GM19239 (cell line): ENCODE measurements at regions not wholly inside any gene's neighbourhood (a gene's known extent, or its start where the extent isn't known, plus 50 kb on each side); places are given as distances from the start of the nearest gene placed in this dataset.

Source experiments
- DNase-seq: peaks from one replicate; pipeline ENCODE4 v3.0.0; 2011; ENCODE audit warnings: low spot score; ENCODE audit not compliant: insufficient read length
- FAIRE-seq: peaks from 2 replicates; lab custom pipeline; 2011; peaks lifted over from hg19 to GRCh38; lab: Jason Lieb, UNC

DNA sequence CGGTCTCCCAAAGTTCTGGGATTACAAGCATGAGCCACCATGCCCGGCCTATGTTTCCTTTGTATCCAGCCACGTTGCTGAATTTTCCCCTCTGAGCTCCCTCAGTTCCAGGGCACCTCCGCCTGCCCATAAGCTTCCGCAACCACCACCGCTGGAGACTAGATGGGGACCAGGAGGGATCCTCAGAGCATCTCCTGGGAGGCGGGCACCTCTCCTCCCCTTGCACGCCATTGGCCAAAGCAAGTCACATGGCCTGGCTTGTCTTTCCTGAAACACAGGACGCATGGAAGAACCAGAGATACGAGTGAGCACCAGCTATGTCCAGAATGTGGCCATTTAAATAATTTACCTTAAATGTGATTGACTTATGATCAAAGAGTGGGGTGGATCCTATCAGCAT is 388.3 kb downstream of the BRD1 start:
- DNase-seq = no peak
- no peak for FAIRE-seq

- FAIRE-seq (no peak), DNase-seq (no peak)
Observed at GRCh38 chr22:49437956-49438355, 389.7 kb downstream of the BRD1 start.

GRCh38 chr22:49437356-49437755 is 390.3 kb downstream of the BRD1 start:
- FAIRE-seq (no peak), DNase-seq (no peak)

DNA sequence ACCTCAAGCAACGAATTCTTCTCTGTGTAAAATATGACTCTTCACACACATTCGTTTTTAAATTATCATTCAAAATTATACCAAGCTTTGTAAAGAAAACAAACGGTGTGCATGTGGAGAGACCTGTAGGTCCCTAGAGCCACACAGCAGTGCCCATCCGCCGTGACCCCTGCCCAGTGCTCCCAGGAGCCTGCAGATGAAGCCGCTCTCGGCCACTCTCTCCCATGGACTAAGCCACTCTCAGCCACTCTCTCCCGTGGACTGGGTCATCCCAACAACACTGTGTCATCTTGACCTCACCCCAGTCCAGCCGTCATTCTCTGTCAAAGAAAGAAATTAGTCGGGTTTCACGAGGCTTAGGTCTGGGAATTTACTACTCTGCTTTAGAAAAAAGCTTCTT is 391.6 kb downstream of the BRD1 start:
- no peak for DNase-seq
- no peak for FAIRE-seq

GRCh38 chr22:49435596-49435995 is 392.1 kb downstream of the BRD1 start:
- no peak for DNase-seq
- FAIRE-seq = no peak

GRCh38 chr22:49433717-49434611 is 393.7 kb downstream of the BRD1 start:
- FAIRE-seq = no peak
- DNase-seq = no peak

DNA sequence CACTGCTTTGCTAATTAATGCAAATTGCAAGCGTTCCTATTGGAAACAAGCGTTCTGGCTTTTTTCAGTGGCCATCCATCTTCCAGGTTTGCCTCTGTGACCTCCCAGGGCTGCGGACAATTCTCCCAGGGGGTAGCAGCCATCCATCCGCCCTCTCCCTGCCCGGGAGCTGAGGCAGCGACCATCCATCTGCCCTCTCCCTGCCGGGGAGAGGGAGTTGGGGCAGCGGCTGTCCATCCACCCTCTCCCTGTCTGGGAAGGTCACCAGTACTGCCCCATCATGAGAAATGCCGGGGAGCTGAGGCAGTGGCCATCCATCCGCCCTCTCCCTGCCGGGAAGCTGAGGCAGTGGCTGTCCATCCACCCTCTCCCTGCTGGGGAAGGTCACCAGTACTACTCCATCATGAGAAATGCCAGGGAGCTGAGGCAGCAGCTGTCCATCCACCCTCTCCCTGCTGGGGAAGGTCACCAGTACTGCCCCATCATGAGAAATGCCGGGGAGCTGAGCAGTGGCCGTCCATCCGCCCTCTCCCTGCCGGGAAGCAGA is 394.7 kb downstream of the BRD1 start:
- DNase-seq (no peak), FAIRE-seq (no peak)

DNA sequence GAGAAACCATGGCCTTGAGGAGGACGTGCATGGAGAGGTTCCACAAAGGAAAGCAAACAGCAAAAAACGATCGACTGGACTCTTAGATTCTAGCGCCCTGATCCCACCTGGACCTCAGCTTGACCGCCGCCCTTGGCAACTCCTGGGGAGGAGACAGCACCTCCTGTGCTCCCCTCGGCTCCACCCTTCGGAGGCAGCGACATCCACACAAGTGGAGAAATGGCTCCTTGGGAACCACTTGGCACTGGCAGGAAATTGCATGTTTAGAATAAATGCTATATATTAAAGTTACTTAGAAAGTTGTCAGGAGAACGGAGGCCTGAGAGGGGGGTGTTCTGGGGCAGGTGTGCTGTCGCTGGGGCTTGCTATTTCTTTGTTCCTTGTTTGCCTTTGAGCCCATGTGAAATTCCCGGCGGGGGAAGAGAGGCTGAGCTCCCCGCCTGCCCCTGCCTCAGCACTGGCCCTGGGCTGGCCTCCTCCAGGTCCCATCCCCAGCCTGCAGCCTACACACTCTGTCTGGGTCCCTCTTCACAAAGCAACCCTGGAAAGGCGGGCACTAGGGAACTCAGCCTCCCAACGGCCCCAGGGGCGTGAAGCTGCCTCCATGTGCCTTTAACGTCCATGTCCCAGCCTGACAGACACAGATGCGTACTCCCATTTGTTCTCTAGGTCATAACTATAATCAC is 395.3 kb downstream of the BRD1 start:
- DNase-seq (no peak), FAIRE-seq (no peak)

DNA sequence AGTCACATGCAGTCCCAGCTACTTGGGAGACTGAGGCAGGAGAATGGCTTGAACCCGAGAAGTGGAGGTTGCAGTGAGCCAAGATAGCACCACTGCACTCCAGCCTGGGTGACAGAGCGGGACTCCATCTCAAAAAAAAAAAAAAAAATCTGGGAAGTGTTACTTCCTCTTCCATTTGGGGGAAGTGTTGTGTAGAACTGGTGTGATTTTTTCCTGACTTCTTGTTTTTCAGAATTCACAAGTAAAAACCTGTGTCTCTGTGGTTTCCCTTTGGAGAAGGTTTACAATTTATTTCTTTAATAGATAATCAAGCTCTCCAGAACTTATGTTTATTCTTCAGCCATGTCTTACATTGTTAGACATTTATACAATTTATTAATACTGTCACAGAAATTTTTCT is 396.1 kb downstream of the BRD1 start:
- no peak for FAIRE-seq
- DNase-seq = no peak

GRCh38 chr22:49429066-49429465 is 398.6 kb downstream of the BRD1 start:
- no peak for DNase-seq
- no peak for FAIRE-seq

- DNase-seq (no peak), FAIRE-seq (no peak)
Observed at GRCh38 chr22:49427941-49428340, 399.7 kb downstream of the BRD1 start.

- FAIRE-seq (no peak), DNase-seq (no peak)
Observed at GRCh38 chr22:49427341-49427740, 400.3 kb downstream of the BRD1 start.

GRCh38 chr22:49426618-49427266 is 400.9 kb downstream of the BRD1 start:
- no peak for FAIRE-seq
- no peak for DNase-seq

DNA sequence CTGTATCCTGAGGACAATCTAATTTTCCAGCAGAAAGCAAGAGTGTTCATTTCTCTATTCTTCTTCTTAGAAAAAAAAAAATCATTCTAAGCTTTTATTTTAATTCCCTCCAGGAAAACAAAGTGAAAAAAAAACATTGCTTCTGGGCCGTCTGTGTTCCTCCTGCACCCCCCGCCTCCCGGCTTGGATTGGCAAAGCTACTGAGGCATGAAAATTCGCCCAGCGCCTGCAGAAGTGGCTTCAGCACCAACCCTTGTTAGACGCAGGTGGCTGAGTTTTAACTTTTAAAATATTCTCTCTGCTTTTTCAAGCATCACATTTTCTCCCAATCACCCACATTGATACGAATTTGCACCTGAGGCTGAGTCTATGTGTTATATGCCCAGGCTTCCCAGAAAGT is 401.6 kb downstream of the BRD1 start:
- DNase-seq (no peak), FAIRE-seq (no peak)

DNA sequence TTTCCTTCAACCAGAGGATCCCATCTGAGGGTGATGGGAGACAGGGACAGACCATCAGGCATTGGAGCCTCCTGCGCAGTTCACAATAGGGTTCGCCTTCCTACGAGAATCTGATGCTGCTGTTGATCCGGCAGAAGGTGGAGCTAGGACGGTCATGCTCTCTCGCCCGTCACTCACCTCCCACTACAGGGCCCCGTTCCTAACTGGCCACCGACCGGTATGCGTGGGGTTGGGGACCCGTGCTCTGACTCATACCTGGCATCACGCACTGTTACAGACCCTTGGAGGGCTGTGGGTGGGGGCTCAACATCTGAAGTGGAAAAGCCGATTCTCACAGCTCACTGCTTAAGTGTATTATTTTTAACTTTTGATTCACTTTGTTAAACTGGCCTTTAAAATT is 402.3 kb downstream of the BRD1 start:
- DNase-seq (no peak), FAIRE-seq (no peak)

GRCh38 chr22:49424893-49425270 is 402.8 kb downstream of the BRD1 start:
- FAIRE-seq (no peak), DNase-seq (no peak)

- no peak for DNase-seq
- FAIRE-seq = no peak
Observed at GRCh38 chr22:49423125-49423650, 404.5 kb downstream of the BRD1 start.

DNA sequence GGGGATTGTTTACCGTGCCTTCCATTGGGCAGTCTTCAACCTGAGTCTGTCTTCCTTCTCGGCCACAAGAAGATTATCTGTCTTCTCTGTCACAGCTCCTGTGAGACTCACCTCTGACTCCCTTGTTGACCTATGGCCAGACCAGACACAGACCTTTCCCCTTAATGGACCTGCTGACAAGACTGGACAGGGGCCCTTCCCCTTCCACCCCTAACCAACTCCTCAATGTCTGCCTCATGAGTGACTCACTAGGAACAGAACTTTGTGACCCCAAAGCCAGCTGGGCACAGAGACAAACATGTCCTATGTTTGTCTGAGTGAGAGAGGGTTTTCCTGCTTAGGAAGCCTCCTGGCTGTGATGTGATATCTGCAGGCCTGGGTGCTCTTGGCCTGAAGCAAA is 405.0 kb downstream of the BRD1 start:
- no peak for DNase-seq

DNA sequence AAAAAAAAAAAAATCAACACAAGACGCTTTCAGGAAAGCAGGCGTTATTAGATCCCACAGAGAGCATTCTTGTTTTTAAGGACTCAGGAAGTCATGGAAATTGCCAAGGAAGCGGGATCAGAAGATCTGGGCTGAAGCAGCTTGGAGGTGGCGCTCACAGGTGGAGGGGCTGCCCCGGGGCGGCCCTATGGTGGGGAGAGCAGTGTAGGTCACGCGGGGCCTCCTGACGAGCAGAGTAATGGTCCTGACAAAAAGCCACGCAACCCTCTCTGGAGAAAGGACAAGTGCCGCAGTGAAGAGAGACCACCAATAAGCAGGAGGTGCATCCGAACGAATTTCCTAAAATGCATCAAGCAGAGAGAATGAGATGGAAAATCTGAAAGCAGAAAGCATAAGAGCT is 407.0 kb downstream of the BRD1 start:
- no peak for DNase-seq
- no peak for FAIRE-seq

More for the DNA sequence above, 405.0 kb downstream of the BRD1 start:
- FAIRE-seq = no peak

GRCh38 chr22:49419661-49420060 is 408.0 kb downstream of the BRD1 start:
- no peak for FAIRE-seq
- no peak for DNase-seq

DNA sequence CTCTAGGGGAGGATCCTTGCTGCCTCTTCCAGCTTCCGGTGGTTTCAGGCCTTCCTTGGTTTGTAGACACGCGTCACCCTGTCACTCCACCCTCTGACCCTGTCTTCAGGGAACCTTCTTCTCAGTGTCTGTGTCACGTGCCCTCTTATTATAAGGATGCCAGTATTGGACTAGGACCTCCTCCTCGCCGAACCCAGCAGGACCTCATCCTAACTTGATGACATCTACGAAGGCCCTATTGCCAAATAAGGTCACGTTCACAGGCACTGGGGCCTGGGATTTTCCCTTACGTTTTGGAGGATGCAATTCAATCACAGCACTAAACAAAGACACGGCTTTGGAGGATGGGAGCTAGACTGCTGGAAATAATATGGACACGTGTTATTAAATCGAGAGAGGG is 408.7 kb downstream of the BRD1 start:
- no peak for FAIRE-seq
- no peak for DNase-seq
